Immature natural killer cell (primary cell): ENCODE measurements at regions not wholly inside any gene's neighbourhood (a gene's known extent, or its start where the extent isn't known, plus 50 kb on each side); places are given as distances from the start of the nearest gene placed in this dataset.
"Not testable (repeated sequence)": the region's sequence is repeated elsewhere in the genome, so short reads cannot be mapped to it uniquely, and the experiment has no call there.

ENCODE experiments used
- DNase-seq, 3 donors: peaks; one replicate each; pipeline ENCODE4 v3.0.0; 2022; ENCODE audit warnings: mixed read lengths in 1 of 3
- H3K27ac Mint-ChIP-seq, 6 donors: one replicate each; pipeline ENCODE4 v1.8.0; 2020; ENCODE audit warnings: mixed read lengths in 6 of 6, mild to moderate bottlenecking in 5 of 6, inconsistent platforms in 4 of 6, moderate library complexity in 3 of 6
- H3K27me3 Mint-ChIP-seq, 3 donors: one replicate each; pipeline ENCODE4 v1.8.0; 2020 to 2021; ENCODE audit warnings: low read depth in 3 of 3, mild to moderate bottlenecking in 3 of 3, mixed read lengths in 3 of 3, moderate library complexity in 3 of 3, inconsistent platforms in 1 of 3
- H3K36me3 Mint-ChIP-seq, 3 donors: one replicate each; pipeline ENCODE4 v1.8.0; 2020; ENCODE audit warnings: mixed read lengths in 3 of 3, inconsistent platforms in 2 of 3, mild to moderate bottlenecking in 2 of 3
- H3K4me1 Mint-ChIP-seq, 2 donors: one replicate each; pipeline ENCODE4 v1.8.0; 2020; ENCODE audit warnings: inconsistent platforms in 2 of 2, mild to moderate bottlenecking in 2 of 2, mixed read lengths in 2 of 2, moderate library complexity in 1 of 2
- H3K4me3 Mint-ChIP-seq, 5 donors: one replicate each; pipeline ENCODE4 v1.8.0; 2020; ENCODE audit warnings: mild to moderate bottlenecking in 5 of 5, mixed read lengths in 5 of 5, inconsistent platforms in 3 of 5, moderate library complexity in 3 of 5
- H3K9me3 Mint-ChIP-seq, 6 donors: one replicate each; pipeline ENCODE4 v1.8.0; 2020; ENCODE audit warnings: mild to moderate bottlenecking in 6 of 6, mixed read lengths in 6 of 6, inconsistent platforms in 4 of 6, moderate library complexity in 3 of 6

GRCh38 chr9:108417312-108417711 lies 438.5 kb downstream of the ACTL7B start:
- Mint-ChIP-seq H3K4me3 (no peak overlapping the region), H3K4me1 (no peaks in the 10 kb centered on the region), H3K27me3 (peaks cover 0 to 3% (median 0%) of the 10 kb centered on the region in 3 donors), H3K27ac (no peak overlapping the region), H3K36me3 (no peaks in the 10 kb centered on the region), H3K9me3 (peaks cover 0 to 11% (median 7%) of the 10 kb centered on the region in 6 donors)
- no peak for DNase-seq

- no peak for DNase-seq
- Mint-ChIP-seq H3K4me3 (no peak overlapping the region), H3K4me1 (no peaks in the 10 kb centered on the region), H3K27ac (no peak overlapping the region), H3K9me3 (peaks cover 0 to 11% (median 6%) of the 10 kb centered on the region in 6 donors), H3K36me3 (no peaks in the 10 kb centered on the region), H3K27me3 (peaks cover 0 to 3% (median 0%) of the 10 kb centered on the region in 3 donors)
These were observed 439.5 kb downstream of the ACTL7B start for GRCh38 chr9:108416324-108416723.

GRCh38 chr9:108413809-108414208 lies 442.0 kb downstream of the ACTL7B start:
- Mint-ChIP-seq H3K4me3 (no peak overlapping the region), H3K27me3 (no peaks in the 10 kb centered on the region), H3K4me1 (no peaks in the 10 kb centered on the region), H3K27ac (no peak overlapping the region), H3K36me3 (no peaks in the 10 kb centered on the region), H3K9me3 (peaks cover 0 to 13% (median 3%) of the 10 kb centered on the region in 6 donors)
- DNase-seq = no peak

DNA sequence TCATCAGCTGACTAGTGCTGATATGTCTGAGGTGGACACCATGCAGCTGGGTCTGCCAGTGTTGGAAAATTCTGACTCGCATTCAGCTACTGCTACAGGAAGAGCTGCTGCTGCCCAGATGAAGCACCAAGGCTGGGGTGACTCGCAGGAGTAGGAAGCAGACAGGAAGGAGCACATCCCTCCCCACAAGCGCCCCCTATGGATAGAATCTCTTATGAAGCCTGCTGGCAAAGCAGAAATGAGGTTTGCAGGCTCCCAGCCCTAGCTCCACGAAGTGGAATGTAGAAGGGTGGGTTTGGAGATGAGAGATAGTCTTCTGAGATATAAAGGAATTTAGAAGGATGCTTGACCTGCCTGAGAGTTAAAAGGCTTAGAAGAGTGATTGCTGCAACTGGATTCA lies 443.0 kb downstream of the ACTL7B start:
- Mint-ChIP-seq H3K4me3 (no peak overlapping the region), H3K4me1 (no peaks in the 10 kb centered on the region), H3K27me3 (no peaks in the 10 kb centered on the region), H3K27ac (no peak overlapping the region), H3K36me3 (no peaks in the 10 kb centered on the region), H3K9me3 (peaks cover 0 to 13% (median 4%) of the 10 kb centered on the region in 6 donors)
- DNase-seq = no peak

DNA sequence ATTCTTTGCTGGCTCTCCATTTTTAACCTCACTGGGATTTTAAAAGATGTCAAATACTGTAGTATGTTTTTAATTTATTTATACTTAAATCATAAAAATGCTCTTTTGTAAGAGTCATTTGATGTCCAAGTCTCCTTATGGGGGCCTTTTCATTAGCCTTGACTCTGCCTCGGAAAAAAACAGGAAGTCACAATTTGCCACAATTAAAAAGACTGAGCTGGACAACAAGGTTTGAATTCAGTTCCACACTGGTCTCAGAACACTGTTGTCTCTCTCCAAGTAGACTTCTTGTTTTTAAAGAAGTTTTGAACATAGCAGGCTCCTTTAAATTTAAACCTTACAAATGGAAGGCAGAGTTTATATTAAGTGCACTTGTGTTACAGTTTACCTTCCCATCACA lies 444.2 kb downstream of the ACTL7B start:
- DNase-seq = no peak
- Mint-ChIP-seq H3K9me3 (peaks cover 0 to 15% (median 4%) of the 10 kb centered on the region in 6 donors), H3K4me1 (no peaks in the 10 kb centered on the region), H3K4me3 (no peak overlapping the region), H3K27ac (no peak overlapping the region), H3K27me3 (peaks cover 0 to 1% (median 0%) of the 10 kb centered on the region in 3 donors), H3K36me3 (no peaks in the 10 kb centered on the region)

- no peak overlapping the region for H3K27ac Mint-ChIP-seq
- peaks cover under 1 to 17% (median 7%) of the 10 kb centered on the region in 6 donors for H3K9me3 Mint-ChIP-seq
- H3K4me3 Mint-ChIP-seq = no peak overlapping the region
- H3K27me3 Mint-ChIP-seq = peaks cover 0 to 1% (median 0%) of the 10 kb centered on the region in 3 donors
- no peaks in the 10 kb centered on the region for H3K4me1 Mint-ChIP-seq
- no peak for DNase-seq
- H3K36me3 Mint-ChIP-seq = no peaks in the 10 kb centered on the region
These were observed 445.6 kb downstream of the ACTL7B start for GRCh38 chr9:108410161-108410560.

DNA sequence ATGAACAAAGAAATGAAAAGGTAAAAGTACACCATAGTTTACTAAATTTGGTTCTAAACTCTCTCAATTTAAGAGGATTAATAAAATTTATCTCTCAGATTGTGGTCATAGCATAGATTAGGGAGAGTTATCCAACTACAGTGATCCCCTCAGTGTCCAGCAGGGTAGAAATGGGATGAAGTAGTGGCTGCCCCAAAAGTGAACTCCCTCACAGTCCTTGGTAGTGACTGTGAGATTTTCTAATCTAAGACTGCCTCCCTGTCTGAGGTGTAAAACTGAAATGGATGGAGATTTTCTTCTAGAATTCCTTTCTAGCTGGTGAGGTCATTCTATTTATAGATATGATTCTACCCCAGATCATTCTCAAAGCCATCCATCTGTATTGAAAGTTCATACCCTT lies 455.5 kb downstream of the ACTL7B start:
- DNase-seq = no peak
- no peaks in the 10 kb centered on the region for H3K4me1 Mint-ChIP-seq
- H3K9me3 Mint-ChIP-seq = peaks cover 0 to 11% (median 6%) of the 10 kb centered on the region in 6 donors
- H3K27me3 Mint-ChIP-seq = no peaks in the 10 kb centered on the region
- H3K4me3 Mint-ChIP-seq = no peak overlapping the region
- no peak overlapping the region for H3K27ac Mint-ChIP-seq
- no peaks in the 10 kb centered on the region for H3K36me3 Mint-ChIP-seq

DNA sequence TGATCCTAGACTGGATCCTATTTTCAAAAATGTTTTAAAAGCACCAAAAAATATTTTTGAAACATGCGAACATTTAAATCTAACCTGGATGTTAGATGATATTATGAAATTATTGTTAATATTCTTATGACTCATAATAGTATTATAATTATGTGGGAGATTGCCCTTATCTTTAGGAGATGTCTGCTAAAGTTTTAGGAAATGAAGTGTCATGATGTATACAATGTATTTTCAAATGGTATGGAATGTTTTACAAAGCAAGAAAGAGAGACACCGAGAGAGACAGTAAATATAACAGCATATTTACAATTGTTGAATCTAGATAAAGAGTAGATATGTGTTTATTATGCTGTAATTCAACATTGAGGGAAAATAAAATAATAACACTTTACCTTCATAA lies 455.9 kb downstream of the ACTL7B start:
- H3K27ac Mint-ChIP-seq = no peak overlapping the region
- DNase-seq = no peak
- no peaks in the 10 kb centered on the region for H3K4me1 Mint-ChIP-seq
- no peak overlapping the region for H3K4me3 Mint-ChIP-seq
- H3K27me3 Mint-ChIP-seq = no peaks in the 10 kb centered on the region
- no peaks in the 10 kb centered on the region for H3K36me3 Mint-ChIP-seq
- H3K9me3 Mint-ChIP-seq = peaks cover 0 to 7% (median 4%) of the 10 kb centered on the region in 6 donors

GRCh38 chr9:108397286-108397685 lies 458.5 kb downstream of the ACTL7B start:
- H3K4me1 Mint-ChIP-seq = no peaks in the 10 kb centered on the region
- H3K27me3 Mint-ChIP-seq = no peaks in the 10 kb centered on the region
- peaks cover 0 to 11% (median 2%) of the 10 kb centered on the region in 6 donors for H3K9me3 Mint-ChIP-seq
- no peak overlapping the region for H3K4me3 Mint-ChIP-seq
- no peaks in the 10 kb centered on the region for H3K36me3 Mint-ChIP-seq
- no peak for DNase-seq
- no peak overlapping the region for H3K27ac Mint-ChIP-seq

GRCh38 chr9:108396611-108397010 lies 459.2 kb downstream of the ACTL7B start:
- Mint-ChIP-seq H3K4me3 (no peak overlapping the region), H3K27ac (no peak overlapping the region), H3K9me3 (peaks cover 0 to 11% (median 2%) of the 10 kb centered on the region in 6 donors), H3K36me3 (no peaks in the 10 kb centered on the region), H3K4me1 (no peaks in the 10 kb centered on the region), H3K27me3 (no peaks in the 10 kb centered on the region)
- no peak for DNase-seq

DNA sequence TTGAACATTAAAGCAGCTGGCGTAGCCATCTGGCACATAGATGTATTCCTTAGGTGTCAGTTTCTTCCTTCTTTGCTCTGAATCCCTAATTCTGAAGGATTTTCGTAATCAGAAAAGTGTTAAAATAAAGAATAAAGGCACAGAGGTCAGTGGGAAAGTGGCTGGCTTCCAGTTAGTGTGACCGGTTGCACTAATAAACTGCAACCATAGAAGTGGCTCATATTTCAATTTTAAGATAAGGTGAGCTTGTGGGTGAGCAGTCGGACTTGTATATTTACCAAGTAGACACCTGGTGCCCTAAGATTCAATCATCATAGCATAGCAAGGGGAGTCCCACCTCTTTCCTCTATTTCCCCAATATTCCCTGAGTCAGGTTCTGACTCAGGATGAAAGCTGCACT lies 459.6 kb downstream of the ACTL7B start:
- no peak overlapping the region for H3K4me3 Mint-ChIP-seq
- no peaks in the 10 kb centered on the region for H3K27me3 Mint-ChIP-seq
- peaks cover 0 to 11% (median 2%) of the 10 kb centered on the region in 6 donors for H3K9me3 Mint-ChIP-seq
- no peak overlapping the region for H3K27ac Mint-ChIP-seq
- DNase-seq = no peak
- H3K4me1 Mint-ChIP-seq = no peaks in the 10 kb centered on the region
- no peaks in the 10 kb centered on the region for H3K36me3 Mint-ChIP-seq

GRCh38 chr9:108395421-108395820 lies 460.4 kb downstream of the ACTL7B start:
- peaks cover 0 to 11% (median 2%) of the 10 kb centered on the region in 6 donors for H3K9me3 Mint-ChIP-seq
- no peak overlapping the region for H3K27ac Mint-ChIP-seq
- H3K4me3 Mint-ChIP-seq = no peak overlapping the region
- no peaks in the 10 kb centered on the region for H3K27me3 Mint-ChIP-seq
- no peaks in the 10 kb centered on the region for H3K4me1 Mint-ChIP-seq
- no peak for DNase-seq
- H3K36me3 Mint-ChIP-seq = no peaks in the 10 kb centered on the region

DNA sequence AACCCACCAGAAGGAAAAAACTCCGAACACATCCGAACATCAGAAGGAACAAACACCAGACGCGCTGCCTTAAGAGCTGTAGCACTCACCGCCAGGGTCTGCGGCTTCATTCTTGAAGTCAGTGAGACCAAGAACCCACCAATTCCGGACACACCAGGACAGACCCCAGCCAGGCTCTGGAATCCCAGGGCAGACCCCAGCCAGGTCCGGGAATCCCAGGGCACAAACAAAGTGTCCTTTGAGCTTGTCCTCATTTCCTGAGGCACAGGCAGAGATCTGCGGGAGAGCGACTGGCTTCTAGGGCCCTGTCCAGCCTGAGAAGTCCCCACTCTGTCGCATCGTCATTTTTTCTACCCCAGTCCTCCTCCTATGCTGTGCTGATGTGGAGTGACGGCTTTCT lies 461.1 kb downstream of the ACTL7B start:
- Mint-ChIP-seq H3K4me3 (no peak overlapping the region), H3K9me3 (peaks cover 0 to 11% (median under 1%) of the 10 kb centered on the region in 6 donors)

GRCh38 chr9:108393481-108394001 lies 462.2 kb downstream of the ACTL7B start:
- not testable (repeated sequence) for H3K36me3 Mint-ChIP-seq, H3K4me3 Mint-ChIP-seq, DNase-seq

More for the DNA sequence above, 461.1 kb downstream of the ACTL7B start:
- DNase-seq = no peak
- Mint-ChIP-seq H3K27me3 (no peaks in the 10 kb centered on the region), H3K36me3 (no peaks in the 10 kb centered on the region), H3K27ac (no peak overlapping the region), H3K4me1 (no peaks in the 10 kb centered on the region)

DNA sequence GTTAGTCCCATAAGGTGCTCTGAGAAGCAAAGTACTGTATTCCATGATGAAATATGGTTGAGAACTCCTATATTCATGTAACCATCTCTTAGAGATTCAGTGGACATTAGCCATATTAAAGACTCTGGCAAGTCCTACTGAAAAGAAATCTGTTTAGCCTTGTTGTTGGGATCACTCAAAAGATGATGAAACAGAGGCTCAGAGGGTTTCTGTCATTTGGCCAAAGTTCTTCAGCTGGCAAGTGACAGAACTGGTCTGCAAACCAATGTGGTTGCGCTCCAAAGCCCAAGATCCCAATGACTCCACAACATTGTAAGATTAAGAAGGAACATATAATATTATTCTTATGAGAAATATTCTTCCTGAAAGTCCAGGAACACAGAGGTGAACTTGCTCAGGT lies 462.9 kb downstream of the ACTL7B start:
- Mint-ChIP-seq H3K9me3 (peaks cover 0 to 11% (median 6%) of the 10 kb centered on the region in 6 donors), H3K4me3 (no peak overlapping the region), H3K27me3 (no peaks in the 10 kb centered on the region)

More at GRCh38 chr9:108393481-108394001, 462.2 kb downstream of the ACTL7B start:
- H3K9me3 Mint-ChIP-seq = peaks cover 0 to 11% (median 6%) of the 10 kb centered on the region in 6 donors
- not testable (repeated sequence) for H3K27ac Mint-ChIP-seq, H3K4me1 Mint-ChIP-seq, H3K27me3 Mint-ChIP-seq

More for the DNA sequence above, 462.9 kb downstream of the ACTL7B start:
- H3K4me1 Mint-ChIP-seq = no peaks in the 10 kb centered on the region
- H3K36me3 Mint-ChIP-seq = no peaks in the 10 kb centered on the region
- DNase-seq = no peak
- no peak overlapping the region for H3K27ac Mint-ChIP-seq
